GM19324 (cell line): ENCODE measurements at regions not wholly inside any gene's neighbourhood (a gene's known extent, or its start where the extent isn't known, plus 50 kb on each side); places are given as distances from the start of the nearest gene placed in this dataset.
"Not testable (repeated sequence)": the region's sequence is repeated elsewhere in the genome, so short reads cannot be mapped to it uniquely, and the experiment has no call there.

Experiments
- ATAC-seq: cut with Tn5 transposase; IDR thresholded peaks from one replicate; pipeline ENCODE4 v1.9.1; 2021; ENCODE audit warnings: mild to moderate bottlenecking, moderate library complexity; ENCODE audit not compliant: unreplicated experiment, low FRiP score

DNA sequence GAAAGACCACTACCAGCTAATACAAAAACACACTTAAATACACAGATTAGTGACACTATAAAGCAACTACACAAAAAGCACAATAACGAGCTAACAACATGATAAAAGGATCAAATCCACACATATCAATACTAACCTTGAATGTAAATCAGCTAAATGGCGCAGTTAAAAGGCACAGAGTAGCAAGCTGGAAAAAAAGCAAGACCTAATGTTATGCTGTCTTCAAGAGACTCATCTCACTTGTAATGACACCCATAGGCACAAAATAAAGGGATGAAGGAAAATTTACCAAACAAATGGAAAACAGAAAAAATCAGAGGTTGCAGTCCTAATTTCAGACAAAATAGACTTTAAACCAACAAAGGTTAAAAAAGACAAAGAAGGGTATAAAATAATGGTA is 86.3 kb downstream of the NUS1 start:
- ATAC-seq = no peak

- ATAC-seq = peak; percentile 93
Observed at GRCh38 chr6:117771403-117771802, 96.1 kb downstream of the NUS1 start.

- ATAC-seq = no peak
Observed at GRCh38 chr6:117776441-117776840, 101.2 kb downstream of the NUS1 start.

DNA sequence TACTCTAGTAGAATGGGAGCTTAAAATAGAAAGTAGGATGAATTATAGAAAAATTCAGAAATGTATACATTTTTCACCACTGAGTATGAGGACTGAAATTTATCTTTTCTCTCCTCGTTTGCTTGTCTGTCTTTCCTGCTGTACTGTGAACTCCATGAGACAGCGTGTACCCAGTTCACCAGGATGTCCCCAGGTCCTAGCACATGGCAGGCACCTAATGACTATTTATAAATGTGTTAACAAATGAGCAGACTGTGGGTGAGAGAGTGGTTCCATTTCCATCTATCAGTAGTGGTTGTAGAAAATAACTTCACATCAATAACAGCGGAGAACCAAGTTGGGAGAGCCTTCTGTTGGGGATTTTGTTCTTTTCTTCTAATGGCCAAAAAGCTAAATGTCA is 106.3 kb downstream of the NUS1 start:
- no peak for ATAC-seq

DNA sequence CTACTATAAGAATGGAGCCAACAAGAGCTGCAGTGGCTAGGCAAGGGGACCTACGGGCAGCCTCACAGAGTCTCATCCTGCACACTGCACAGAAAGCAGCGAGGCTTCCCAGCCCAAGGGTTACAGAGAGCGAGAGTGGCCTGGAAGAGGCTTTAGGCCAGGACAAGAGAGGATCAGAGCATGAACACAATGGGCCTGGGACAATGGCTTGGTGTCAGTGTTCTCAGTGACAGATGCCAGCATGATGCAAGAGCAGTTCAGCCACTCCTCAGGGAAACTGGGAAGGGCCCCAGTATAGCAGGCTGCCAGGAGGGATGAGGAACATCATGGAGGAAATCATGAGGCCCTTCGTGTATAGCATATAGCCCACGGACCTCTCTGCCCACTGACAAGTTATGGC is 108.0 kb downstream of the NUS1 start:
- ATAC-seq = no peak

- ATAC-seq = no peak
Observed at GRCh38 chr6:117791012-117791411, 115.7 kb downstream of the NUS1 start.

DNA sequence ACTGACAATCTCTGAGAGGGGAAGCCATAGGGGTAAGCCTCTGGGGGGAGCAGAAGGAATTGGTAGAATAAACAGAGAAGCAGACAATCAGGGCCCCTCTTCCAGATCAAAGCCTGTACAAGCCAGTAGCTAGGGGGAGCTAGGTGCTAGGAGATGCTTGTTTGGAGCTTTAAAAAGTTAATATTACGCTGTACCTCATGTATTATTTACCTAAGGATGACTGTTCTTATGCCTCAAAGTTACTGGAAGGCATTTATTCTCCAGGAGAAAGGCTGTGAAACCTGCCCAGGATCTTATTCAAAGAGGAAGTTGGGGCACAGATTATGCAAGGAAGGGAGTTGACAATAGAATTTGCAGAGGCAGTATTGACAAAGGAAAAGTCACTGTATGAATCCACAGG is 111.8 kb upstream of the SLC35F1 start:
- ATAC-seq = no peak

DNA sequence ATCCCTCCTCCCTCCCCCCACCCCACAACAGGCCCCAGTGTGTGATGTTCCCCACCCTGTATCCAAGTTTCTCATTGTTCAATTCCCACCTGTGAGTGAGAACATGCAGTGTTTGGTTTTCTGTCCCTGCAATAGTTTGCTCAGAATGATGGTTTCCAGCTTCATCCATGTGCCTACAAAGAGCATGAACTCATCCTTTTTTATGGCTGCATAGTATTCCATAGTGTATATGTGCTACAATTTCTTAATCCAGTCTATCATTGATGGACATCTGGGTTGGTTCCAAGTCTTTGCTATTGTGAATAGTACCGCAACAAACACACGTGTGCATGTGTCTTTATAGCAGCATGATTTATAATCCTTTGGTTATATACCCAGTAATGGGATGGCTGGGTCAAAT is 108.2 kb upstream of the SLC35F1 start:
- ATAC-seq = not testable (repeated sequence)

GRCh38 chr6:117810269-117810668 is 96.8 kb upstream of the SLC35F1 start:
- ATAC-seq = no peak

DNA sequence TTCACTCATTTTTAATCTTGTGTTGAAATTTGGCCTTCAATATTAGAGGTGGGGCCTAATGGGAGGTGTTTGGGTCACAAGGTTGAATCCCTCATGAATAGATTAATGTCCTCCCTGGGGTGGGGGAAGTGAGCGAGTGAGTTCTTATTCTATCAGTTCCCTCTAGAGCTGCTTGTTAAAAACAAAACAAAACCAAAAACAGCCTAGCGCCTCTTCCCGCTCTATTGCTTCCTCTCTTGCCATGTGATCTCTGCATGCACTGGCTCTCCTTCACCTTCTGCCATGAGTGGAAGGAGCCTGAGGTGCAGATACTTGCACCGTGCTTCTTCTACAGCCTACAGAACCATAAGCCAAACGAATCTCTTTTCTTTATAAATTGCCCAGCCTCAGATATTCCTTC is 89.6 kb upstream of the SLC35F1 start:
- no peak for ATAC-seq

DNA sequence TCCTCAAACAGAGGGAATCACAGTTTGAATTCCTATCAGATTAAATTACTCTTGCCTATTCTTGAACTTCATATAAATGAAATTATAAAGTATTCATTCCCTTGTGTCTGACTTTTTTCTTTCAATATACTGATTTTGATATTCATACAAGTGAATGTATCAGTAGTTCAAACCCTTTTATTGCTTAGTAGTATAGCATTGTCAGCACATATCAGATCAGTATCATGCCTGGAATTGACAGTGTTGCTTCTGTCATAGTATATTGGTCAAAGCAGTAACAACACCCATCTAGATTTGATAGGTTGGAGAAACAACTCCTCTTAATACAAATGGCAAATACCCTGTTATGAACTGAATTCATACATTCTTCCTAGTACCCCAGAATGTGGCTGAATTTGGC is 89.1 kb upstream of the SLC35F1 start:
- ATAC-seq = no peak

GRCh38 chr6:117818449-117818848 is 88.6 kb upstream of the SLC35F1 start:
- ATAC-seq = no peak

DNA sequence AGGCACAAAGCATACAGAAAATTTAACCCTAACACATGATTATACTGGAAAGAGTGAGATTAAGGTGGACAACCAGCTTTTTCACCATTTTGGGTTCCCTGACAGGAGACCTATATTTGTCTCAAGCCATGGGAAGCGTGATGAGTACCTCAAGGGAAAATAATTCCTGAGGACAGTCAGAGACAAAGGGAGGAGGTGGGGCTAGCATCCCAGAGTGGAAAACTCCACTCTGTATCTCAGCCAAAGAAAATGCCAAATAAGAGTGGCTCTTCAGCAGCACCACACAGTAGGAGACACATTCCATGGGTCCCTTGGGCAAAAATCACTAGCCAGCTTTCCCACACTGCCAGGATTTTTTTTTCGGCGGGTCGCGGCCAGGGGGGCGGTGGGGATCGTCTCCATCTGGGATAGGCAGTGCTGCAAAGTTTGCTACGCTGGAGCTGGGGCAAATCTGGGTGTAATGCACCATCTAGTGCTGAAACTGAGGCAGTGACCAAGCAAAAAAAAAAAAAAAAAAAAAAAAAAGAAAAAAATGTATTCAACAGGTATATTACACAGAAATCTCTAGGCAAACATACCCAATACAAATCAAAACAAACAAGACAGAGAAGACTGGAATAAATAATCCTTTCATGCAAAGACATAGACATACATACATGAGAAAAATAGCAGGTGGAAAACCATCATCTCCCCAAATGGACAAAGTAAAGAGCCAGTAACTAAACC is 77.3 kb upstream of the SLC35F1 start:
- ATAC-seq = no peak

DNA sequence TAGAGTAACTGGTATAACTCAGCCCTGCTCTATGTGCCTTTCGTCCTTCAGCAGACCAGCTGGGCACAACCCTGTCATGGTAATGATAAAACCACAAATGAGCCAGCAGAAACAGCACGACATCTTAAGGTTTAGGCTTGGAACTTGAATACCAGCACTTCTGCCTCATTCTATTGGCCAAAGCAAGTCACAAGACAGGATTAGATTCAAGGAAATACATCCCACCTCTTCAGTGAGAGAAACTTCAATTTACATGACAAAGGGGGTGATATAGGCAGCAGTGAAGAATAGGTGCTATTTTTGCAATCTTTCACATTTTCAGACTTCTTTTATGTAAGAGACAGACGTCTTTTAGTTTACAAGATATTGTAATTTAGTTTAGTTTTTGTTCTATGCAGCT is 69.8 kb upstream of the SLC35F1 start:
- ATAC-seq = no peak

DNA sequence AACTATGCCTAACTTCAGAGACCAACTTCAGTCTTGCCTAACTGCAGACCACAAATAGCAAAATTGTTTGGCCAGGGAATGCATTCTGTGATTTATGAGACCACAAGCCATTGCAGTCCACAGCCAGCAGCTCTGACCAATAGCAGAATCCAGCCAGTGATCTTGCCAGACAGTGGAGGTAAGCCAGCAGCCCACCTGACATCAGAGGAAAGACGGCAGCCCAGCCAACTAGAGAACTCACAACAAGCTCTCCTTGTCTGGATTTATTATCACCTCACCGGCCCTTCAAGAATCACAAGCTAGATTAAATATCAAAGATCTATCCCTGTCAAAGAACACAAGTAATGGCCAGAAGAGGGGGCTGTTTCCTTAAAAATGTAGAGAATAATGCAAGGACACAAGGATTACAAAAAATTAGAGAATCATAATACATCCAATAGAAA is 66.5 kb upstream of the SLC35F1 start:
- no peak for ATAC-seq

DNA sequence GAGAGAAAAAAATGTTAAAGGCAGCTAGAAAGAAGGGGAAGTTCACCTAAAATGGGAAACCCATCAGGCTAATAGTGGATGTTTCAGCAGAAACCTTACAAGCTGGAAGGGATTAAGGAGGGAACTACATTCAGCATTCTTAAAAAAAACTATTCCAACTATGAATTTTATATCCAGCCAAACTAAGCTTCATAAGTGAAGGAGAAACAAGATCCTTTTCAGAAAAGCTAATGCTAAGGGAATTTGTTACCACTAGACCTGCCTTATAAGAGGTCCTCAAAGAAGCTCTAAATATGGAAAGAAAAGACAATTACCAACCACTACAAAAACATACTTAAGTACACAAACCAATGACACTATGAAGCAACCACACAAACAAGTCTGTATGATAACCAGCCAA is 59.2 kb upstream of the SLC35F1 start:
- no peak for ATAC-seq

DNA sequence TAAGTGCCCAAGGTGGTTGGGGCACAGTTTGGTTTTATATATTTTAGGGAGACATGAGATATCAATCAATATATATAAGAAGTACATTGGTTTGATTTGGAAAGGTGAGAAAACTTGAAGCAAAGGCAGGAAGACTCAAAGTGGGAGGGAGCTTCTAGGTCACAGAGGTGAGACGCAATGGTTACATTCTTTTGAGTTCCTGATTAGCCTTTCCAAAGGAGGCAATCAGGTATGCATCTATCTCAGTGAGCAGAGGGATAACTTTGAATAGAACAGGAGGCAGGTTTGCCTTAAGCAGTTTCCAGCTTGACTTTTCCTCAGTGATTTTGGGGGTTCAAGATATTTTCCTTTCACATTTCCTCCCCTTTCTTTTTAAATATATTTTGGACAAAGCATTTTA is 58.0 kb upstream of the SLC35F1 start:
- ATAC-seq = no peak
